ENCODE measurements at regions not wholly inside any gene's neighbourhood (a gene's known extent, or its start where the extent isn't known, plus 50 kb on each side); places are given as distances from the start of the nearest gene placed in this dataset.

- no peak for TF ChIP-seq POLR2A (IDR thresholded peaks at IDR 0.05)
- TF ChIP-seq CTCF (IDR thresholded peaks at IDR 0.05 in 4 of 5, conservative IDR thresholded peaks at IDR 0.05 in 1 of 5): no peak
Observed at GRCh38 chr5:125126050-125126449, 379.6 kb upstream of the ZNF608 start.

Measured in gastrocnemius medialis (tissue), 4 donors.